Nephron (organoid): ENCODE measurements at regions not wholly inside any gene's neighbourhood (a gene's known extent, or its start where the extent isn't known, plus 50 kb on each side); places are given as distances from the start of the nearest gene placed in this dataset.

Experiments
- H3K27ac Mint-ChIP-seq, 3 experiments: 2 replicates each; pipeline ENCODE4 v1.8.0; 2020; ENCODE audit warnings: mixed read lengths in 3 of 3, mild to moderate bottlenecking in 2 of 3, moderate library complexity in 1 of 3
- H3K27me3 Mint-ChIP-seq: 2 replicates; pipeline ENCODE4 v1.8.0; 2021; ENCODE audit warnings: low read depth, mild to moderate bottlenecking, moderate library complexity, mixed read lengths
- H3K36me3 Mint-ChIP-seq: 2 replicates; pipeline ENCODE4 v1.8.0; 2020; ENCODE audit warnings: low read depth, mixed read lengths
- H3K4me1 Mint-ChIP-seq: 2 replicates; pipeline ENCODE4 v1.8.0; 2020; ENCODE audit warnings: mixed read lengths
- H3K4me3 Mint-ChIP-seq, 3 experiments: 2 replicates each; pipeline ENCODE4 v1.8.0; 2020; ENCODE audit warnings: mild to moderate bottlenecking in 3 of 3, mixed read lengths in 3 of 3, moderate library complexity in 2 of 3
- H3K9me3 Mint-ChIP-seq: 2 replicates; pipeline ENCODE4 v1.8.0; 2020; ENCODE audit warnings: mixed read lengths
- TF ChIP-seq, protein P1 (sequence below), 3 experiments: fragments of 200-600 bp; sonication (generic); IDR thresholded peaks; one replicate each; pipeline ENCODE4 v1.5.0; 2021; ENCODE audit warnings: antibody characterized with exemption in 3 of 3; ENCODE audit not compliant: unreplicated experiment in 3 of 3

- Mint-ChIP-seq H3K4me1 (peaks cover 7% of the 10 kb centered on the region), H3K27ac (no peak overlapping the region), H3K27me3 (peaks cover 4% of the 10 kb centered on the region)
These were observed 224.4 kb upstream of the GALNTL6 start for GRCh38 chr4:171588764-171589163.

GRCh38 chr4:171588051-171588545, 225.1 kb upstream of the GALNTL6 start:
- H3K27me3 Mint-ChIP-seq, result peaks cover 4% of the 10 kb centered on the region
- H3K4me3 Mint-ChIP-seq, result no peak overlapping the region
- H3K27ac Mint-ChIP-seq, result no peak overlapping the region
- no peaks in the 10 kb centered on the region for H3K36me3 Mint-ChIP-seq
- TF ChIP-seq, protein P1, sequence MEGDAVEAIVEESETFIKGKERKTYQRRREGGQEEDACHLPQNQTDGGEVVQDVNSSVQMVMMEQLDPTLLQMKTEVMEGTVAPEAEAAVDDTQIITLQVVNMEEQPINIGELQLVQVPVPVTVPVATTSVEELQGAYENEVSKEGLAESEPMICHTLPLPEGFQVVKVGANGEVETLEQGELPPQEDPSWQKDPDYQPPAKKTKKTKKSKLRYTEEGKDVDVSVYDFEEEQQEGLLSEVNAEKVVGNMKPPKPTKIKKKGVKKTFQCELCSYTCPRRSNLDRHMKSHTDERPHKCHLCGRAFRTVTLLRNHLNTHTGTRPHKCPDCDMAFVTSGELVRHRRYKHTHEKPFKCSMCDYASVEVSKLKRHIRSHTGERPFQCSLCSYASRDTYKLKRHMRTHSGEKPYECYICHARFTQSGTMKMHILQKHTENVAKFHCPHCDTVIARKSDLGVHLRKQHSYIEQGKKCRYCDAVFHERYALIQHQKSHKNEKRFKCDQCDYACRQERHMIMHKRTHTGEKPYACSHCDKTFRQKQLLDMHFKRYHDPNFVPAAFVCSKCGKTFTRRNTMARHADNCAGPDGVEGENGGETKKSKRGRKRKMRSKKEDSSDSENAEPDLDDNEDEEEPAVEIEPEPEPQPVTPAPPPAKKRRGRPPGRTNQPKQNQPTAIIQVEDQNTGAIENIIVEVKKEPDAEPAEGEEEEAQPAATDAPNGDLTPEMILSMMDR (IDR thresholded peaks at IDR 0.05; ENCODE audit: unreplicated experiment in 3 of 3), result no peak
- H3K4me1 Mint-ChIP-seq, result peaks cover 7% of the 10 kb centered on the region
- H3K9me3 Mint-ChIP-seq, result no peaks in the 10 kb centered on the region

More at GRCh38 chr4:171588764-171589163, 224.4 kb upstream of the GALNTL6 start:
- TF ChIP-seq, protein P1 (IDR thresholded peaks at IDR 0.05; ENCODE audit: unreplicated experiment in 3 of 3), result no peak
- no peaks in the 10 kb centered on the region for H3K9me3 Mint-ChIP-seq
- no peak overlapping the region for H3K4me3 Mint-ChIP-seq
- no peaks in the 10 kb centered on the region for H3K36me3 Mint-ChIP-seq

DNA sequence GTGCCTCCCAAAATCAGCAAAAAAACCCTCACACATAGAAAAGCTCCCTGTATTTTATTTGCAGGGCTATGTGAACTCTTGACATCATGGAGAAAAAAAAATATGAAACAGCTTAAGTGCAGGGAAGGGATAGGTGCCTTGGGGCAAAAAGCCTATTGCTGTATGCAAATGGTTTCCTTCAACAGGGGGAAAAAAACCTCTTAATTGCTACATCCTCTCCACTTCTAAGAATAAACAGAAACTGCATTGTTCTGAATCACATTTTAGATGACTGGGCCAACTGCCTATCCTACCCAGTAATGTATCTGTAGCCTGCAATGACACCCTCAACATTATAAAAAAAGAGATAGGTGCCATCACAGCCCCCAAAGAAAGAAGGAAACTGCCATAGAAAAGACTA, 229.4 kb upstream of the GALNTL6 start:
- Mint-ChIP-seq H3K4me3 (no peak overlapping the region), H3K9me3 (no peaks in the 10 kb centered on the region), H3K4me1 (peaks cover 7% of the 10 kb centered on the region), H3K27me3 (no peaks in the 10 kb centered on the region), H3K36me3 (no peaks in the 10 kb centered on the region), H3K27ac (no peak overlapping the region)
- TF ChIP-seq, protein P1 (IDR thresholded peaks at IDR 0.05; ENCODE audit: unreplicated experiment in 3 of 3), result no peak

DNA sequence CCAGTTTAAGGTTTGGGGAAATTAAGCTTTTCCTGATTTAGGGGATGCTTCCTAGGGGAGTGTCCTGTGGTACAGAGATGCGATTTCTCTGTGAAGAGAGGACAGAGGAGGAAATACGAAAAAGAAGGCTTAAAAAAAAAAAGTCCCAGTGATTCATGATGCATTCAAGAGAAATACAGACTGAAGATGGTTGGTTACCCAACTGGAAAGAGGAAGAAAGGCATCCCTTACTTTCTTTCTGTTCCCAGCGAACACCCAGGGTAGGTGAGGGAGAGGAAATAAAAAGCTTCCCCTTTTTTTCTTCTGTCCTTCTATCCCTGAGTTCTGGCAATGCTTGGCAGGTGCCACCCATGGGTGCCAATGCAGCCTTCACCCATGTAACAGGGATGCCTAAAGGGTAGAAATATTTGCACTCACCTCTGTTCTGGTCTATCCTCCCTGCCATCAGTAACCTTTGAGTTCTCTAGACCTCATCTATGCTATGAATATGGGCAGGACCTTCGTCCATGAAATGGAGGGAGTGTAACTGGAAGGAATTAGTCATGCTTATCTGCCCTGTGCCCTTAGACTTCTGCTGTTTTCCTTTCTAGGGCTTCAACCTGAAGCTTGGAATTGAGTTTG, 230.1 kb upstream of the GALNTL6 start:
- Mint-ChIP-seq H3K27me3 (no peaks in the 10 kb centered on the region), H3K27ac (no peak overlapping the region), H3K4me1 (peaks cover 2% of the 10 kb centered on the region), H3K4me3 (no peak overlapping the region), H3K9me3 (no peaks in the 10 kb centered on the region), H3K36me3 (no peaks in the 10 kb centered on the region)
- TF ChIP-seq, protein P1 (IDR thresholded peaks at IDR 0.05; ENCODE audit: unreplicated experiment in 3 of 3), result no peak

- no peak overlapping the region for H3K4me3 Mint-ChIP-seq
- no peaks in the 10 kb centered on the region for H3K4me1 Mint-ChIP-seq
- H3K27ac Mint-ChIP-seq, result no peak overlapping the region
- H3K9me3 Mint-ChIP-seq, result peaks cover 4% of the 10 kb centered on the region
- TF ChIP-seq, protein P1 (IDR thresholded peaks at IDR 0.05; ENCODE audit: unreplicated experiment in 3 of 3), result no peak
- no peaks in the 10 kb centered on the region for H3K27me3 Mint-ChIP-seq
- no peaks in the 10 kb centered on the region for H3K36me3 Mint-ChIP-seq
These were observed 240.0 kb upstream of the GALNTL6 start for GRCh38 chr4:171573181-171573580.
